ENCODE measurements at regions not wholly inside any gene's neighbourhood (a gene's known extent, or its start where the extent isn't known, plus 50 kb on each side); places are given as distances from the start of the nearest gene placed in this dataset.

- TF ChIP-seq, protein P1, sequence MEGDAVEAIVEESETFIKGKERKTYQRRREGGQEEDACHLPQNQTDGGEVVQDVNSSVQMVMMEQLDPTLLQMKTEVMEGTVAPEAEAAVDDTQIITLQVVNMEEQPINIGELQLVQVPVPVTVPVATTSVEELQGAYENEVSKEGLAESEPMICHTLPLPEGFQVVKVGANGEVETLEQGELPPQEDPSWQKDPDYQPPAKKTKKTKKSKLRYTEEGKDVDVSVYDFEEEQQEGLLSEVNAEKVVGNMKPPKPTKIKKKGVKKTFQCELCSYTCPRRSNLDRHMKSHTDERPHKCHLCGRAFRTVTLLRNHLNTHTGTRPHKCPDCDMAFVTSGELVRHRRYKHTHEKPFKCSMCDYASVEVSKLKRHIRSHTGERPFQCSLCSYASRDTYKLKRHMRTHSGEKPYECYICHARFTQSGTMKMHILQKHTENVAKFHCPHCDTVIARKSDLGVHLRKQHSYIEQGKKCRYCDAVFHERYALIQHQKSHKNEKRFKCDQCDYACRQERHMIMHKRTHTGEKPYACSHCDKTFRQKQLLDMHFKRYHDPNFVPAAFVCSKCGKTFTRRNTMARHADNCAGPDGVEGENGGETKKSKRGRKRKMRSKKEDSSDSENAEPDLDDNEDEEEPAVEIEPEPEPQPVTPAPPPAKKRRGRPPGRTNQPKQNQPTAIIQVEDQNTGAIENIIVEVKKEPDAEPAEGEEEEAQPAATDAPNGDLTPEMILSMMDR (IDR thresholded peaks at IDR 0.05; ENCODE audit: insufficient read depth, low read depth, low read length, missing control alignments) = no peak
- H3K4me3 ChIP-seq (ENCODE audit: low read depth, low read length) = no peak overlapping the region
- DNase-seq (ENCODE audit: low read depth) = no peak
Measured at GRCh38 chr6:93586306-93586705, 166.9 kb upstream of the EPHA7 start.

- no peak for DNase-seq (ENCODE audit: low read depth)
- TF ChIP-seq, protein P1 (IDR thresholded peaks at IDR 0.05; ENCODE audit: insufficient read depth, low read depth, low read length, missing control alignments) = no peak
Measured at GRCh38 chr6:93584300-93584699, 164.9 kb upstream of the EPHA7 start.

GRCh38 chr6:93581371-93581770 is 162.0 kb upstream of the EPHA7 start:
- H3K4me3 ChIP-seq (ENCODE audit: low read depth, low read length) = no peak overlapping the region
- DNase-seq (ENCODE audit: low read depth) = no peak
- TF ChIP-seq, protein P1 (IDR thresholded peaks at IDR 0.05; ENCODE audit: insufficient read depth, low read depth, low read length, missing control alignments) = no peak

More at GRCh38 chr6:93584300-93584699, 164.9 kb upstream of the EPHA7 start:
- H3K4me3 ChIP-seq (ENCODE audit: low read depth, low read length) = no peak overlapping the region

DNA sequence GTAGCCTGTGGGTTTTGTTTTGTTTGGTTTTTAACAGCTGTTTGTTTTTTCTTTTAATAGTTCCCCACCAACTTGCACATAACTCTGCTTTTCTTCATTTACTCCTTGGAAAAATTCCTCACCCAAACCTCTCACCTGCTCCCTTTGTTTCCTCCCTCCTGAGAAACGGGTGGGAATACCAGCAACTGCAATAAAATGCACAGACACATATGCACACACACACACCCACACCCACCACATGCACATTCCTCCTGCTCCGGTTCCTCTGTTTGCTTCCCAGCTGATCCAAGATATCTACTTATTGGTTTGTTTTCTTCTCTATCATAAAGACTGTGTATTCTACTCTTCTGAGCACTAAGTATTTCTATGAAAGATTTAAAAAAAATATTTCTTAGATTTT is 161.1 kb upstream of the EPHA7 start:
- no peak overlapping the region for H3K4me3 ChIP-seq (ENCODE audit: low read depth, low read length)
- TF ChIP-seq, protein P1 (IDR thresholded peaks at IDR 0.05; ENCODE audit: insufficient read depth, low read depth, low read length, missing control alignments) = no peak
- no peak for DNase-seq (ENCODE audit: low read depth)

DNA sequence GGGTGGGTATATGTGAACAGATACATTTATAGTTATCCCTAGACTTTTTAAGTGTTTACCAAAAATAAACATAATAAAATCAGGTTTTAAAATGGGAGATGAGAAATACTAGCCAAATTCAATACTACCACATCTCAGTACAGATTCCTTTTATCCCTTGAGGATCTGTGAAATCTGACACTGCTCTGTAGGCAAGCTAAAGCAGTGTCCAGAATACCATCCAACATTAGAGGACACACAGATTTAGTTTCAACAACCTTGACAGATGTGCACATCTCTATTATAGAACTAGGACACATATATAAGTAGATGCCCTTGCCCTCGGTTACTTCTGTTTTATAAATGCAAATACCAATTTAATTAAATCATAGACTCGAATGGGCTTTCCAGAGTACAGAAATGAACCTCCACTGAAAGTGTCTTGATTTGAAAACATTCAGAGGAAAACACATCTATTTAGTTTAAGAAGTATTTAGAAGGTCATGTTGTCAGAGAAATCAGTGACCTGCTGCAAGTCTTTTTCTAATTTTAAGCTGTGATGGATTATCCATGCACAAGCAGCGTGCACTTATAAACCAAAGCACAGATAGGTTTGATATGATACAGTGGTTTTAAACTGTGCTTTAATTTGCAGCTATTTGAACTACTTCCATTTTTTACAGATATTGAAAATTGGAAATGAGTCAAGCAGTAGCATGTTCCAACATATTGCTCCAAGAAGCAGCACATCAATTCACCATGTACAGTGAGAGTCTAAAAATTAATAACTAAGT is 156.3 kb upstream of the EPHA7 start:
- no peak overlapping the region for H3K4me3 ChIP-seq (ENCODE audit: low read depth, low read length)
- TF ChIP-seq, protein P1 (IDR thresholded peaks at IDR 0.05; ENCODE audit: insufficient read depth, low read depth, low read length, missing control alignments) = no peak
- DNase-seq (ENCODE audit: low read depth) = no peak

DNA sequence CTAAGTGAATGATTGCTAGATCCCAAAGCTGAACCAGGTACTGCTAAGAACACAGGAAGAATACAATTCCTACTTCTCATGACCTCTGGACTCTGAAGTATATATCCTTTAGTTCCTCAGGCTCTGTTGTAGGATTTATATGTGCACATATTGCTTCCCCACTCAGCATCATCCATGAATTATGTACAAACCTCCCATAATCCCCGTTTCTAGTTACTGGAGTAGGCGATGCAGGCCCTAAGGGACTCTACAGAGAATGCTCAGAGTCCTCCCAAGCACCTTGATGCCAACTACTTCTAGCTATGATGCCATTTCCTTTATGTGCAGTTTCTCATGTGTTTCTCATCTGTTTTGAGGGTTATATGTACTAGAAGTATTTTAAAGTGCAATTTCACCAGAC is 154.9 kb upstream of the EPHA7 start:
- TF ChIP-seq, protein P1 (IDR thresholded peaks at IDR 0.05; ENCODE audit: insufficient read depth, low read depth, low read length, missing control alignments) = no peak
- no peak overlapping the region for H3K4me3 ChIP-seq (ENCODE audit: low read depth, low read length)
- no peak for DNase-seq (ENCODE audit: low read depth)

- DNase-seq (ENCODE audit: low read depth) = no peak
- H3K4me3 ChIP-seq (ENCODE audit: low read depth, low read length) = no peak overlapping the region
- TF ChIP-seq, protein P1 (IDR thresholded peaks at IDR 0.05; ENCODE audit: insufficient read depth, low read depth, low read length, missing control alignments) = no peak
Measured at GRCh38 chr6:93571346-93571745, 152.0 kb upstream of the EPHA7 start.
